NCI-H2107 treated with DMSO at 0.1 percent for 48 hours (cell line): ENCODE measurements at regions not wholly inside any gene's neighbourhood (a gene's known extent, or its start where the extent isn't known, plus 50 kb on each side); places are given as distances from the start of the nearest gene placed in this dataset.
"Not testable (repeated sequence)": the region's sequence is repeated elsewhere in the genome, so short reads cannot be mapped to it uniquely, and the experiment has no call there.

Experiments
- DNase-seq: peaks from one replicate; lab custom pipeline; 2025; ENCODE audit not compliant: unreplicated experiment; lab: John Stamatoyannopoulos, UW

- no peak for DNase-seq
Measured at GRCh38 chrX:8105531-8105930, 65.5 kb downstream of the VCX2 start.

GRCh38 chrX:8103655-8104054 is 67.4 kb downstream of the VCX2 start:
- DNase-seq, result no peak

GRCh38 chrX:8091510-8091909 is 79.6 kb downstream of the VCX2 start:
- no peak for DNase-seq

- DNase-seq, result no peak
Measured at GRCh38 chrX:8090906-8091305, 80.2 kb downstream of the VCX2 start.

- DNase-seq, result no peak
Measured at GRCh38 chrX:8090482-8090881, 80.6 kb downstream of the VCX2 start.

GRCh38 chrX:8089141-8089540 is 81.9 kb downstream of the VCX2 start:
- DNase-seq, result no peak

GRCh38 chrX:8084006-8084405 is 87.1 kb downstream of the VCX2 start:
- no peak for DNase-seq

- no peak for DNase-seq
Measured at GRCh38 chrX:8083286-8083685, 87.8 kb downstream of the VCX2 start.

GRCh38 chrX:8075636-8076035 is 95.4 kb downstream of the VCX2 start:
- no peak for DNase-seq

- no peak for DNase-seq
Measured at GRCh38 chrX:8067754-8068462, 103.2 kb downstream of the VCX2 start.

GRCh38 chrX:8052909-8053308 is 118.2 kb downstream of the VCX2 start:
- no peak for DNase-seq

GRCh38 chrX:8049827-8050226 is 121.2 kb downstream of the VCX2 start:
- DNase-seq, result no peak

GRCh38 chrX:8048466-8048865 is 121.3 kb upstream of the PNPLA4 start:
- DNase-seq, result no peak

- DNase-seq, result no peak
Measured at GRCh38 chrX:8044947-8045346, 117.7 kb upstream of the PNPLA4 start.

- no peak for DNase-seq
Measured at GRCh38 chrX:8043546-8043945, 116.3 kb upstream of the PNPLA4 start.

GRCh38 chrX:8043121-8043520 is 115.9 kb upstream of the PNPLA4 start:
- DNase-seq, result no peak

- DNase-seq, result peak; percentile 75
Measured at GRCh38 chrX:8042304-8042703, 115.1 kb upstream of the PNPLA4 start.

GRCh38 chrX:8039711-8040110 is 112.5 kb upstream of the PNPLA4 start:
- DNase-seq, result not testable (repeated sequence)

GRCh38 chrX:8037593-8038348 is 110.6 kb upstream of the PNPLA4 start:
- DNase-seq, result no peak

- DNase-seq, result peak; percentile 88
Measured at GRCh38 chrX:8036914-8037313, 109.7 kb upstream of the PNPLA4 start.

GRCh38 chrX:8034058-8034457 is 106.8 kb upstream of the PNPLA4 start:
- no peak for DNase-seq

GRCh38 chrX:8033175-8033574 is 106.0 kb upstream of the PNPLA4 start:
- DNase-seq, result no peak

GRCh38 chrX:8030361-8030760 is 103.1 kb upstream of the PNPLA4 start:
- DNase-seq, result no peak
